Activated gamma-delta T cell (primary cell): ENCODE measurements at regions not wholly inside any gene's neighbourhood (a gene's known extent, or its start where the extent isn't known, plus 50 kb on each side); places are given as distances from the start of the nearest gene placed in this dataset.
"Not testable (repeated sequence)": the region's sequence is repeated elsewhere in the genome, so short reads cannot be mapped to it uniquely, and the experiment has no call there.

Experiments
- DNase-seq: peaks from one replicate; lab custom pipeline; 2025; lab: John Stamatoyannopoulos, UW

GRCh38 chr2:117519721-117520120 lies 294.8 kb upstream of the DDX18 start:
- DNase-seq, result no peak

- DNase-seq, result no peak
These were observed 291.2 kb upstream of the DDX18 start for GRCh38 chr2:117523267-117523666.

GRCh38 chr2:117523711-117524238 lies 290.7 kb upstream of the DDX18 start:
- no peak for DNase-seq

GRCh38 chr2:117536139-117536538 lies 278.4 kb upstream of the DDX18 start:
- no peak for DNase-seq

GRCh38 chr2:117537032-117537431 lies 277.5 kb upstream of the DDX18 start:
- no peak for DNase-seq

GRCh38 chr2:117551858-117552257 lies 262.6 kb upstream of the DDX18 start:
- no peak for DNase-seq

GRCh38 chr2:117553448-117553847 lies 261.0 kb upstream of the DDX18 start:
- no peak for DNase-seq

- DNase-seq, result no peak
These were observed 258.5 kb upstream of the DDX18 start for GRCh38 chr2:117555965-117556364.

GRCh38 chr2:117557626-117558025 lies 256.9 kb upstream of the DDX18 start:
- DNase-seq, result no peak

- DNase-seq, result no peak
These were observed 251.8 kb upstream of the DDX18 start for GRCh38 chr2:117562654-117563053.

- DNase-seq, result no peak
These were observed 242.7 kb upstream of the DDX18 start for GRCh38 chr2:117571590-117572349.

- no peak for DNase-seq
These were observed 227.2 kb upstream of the DDX18 start for GRCh38 chr2:117587310-117587709.

- DNase-seq, result no peak
These were observed 211.4 kb upstream of the DDX18 start for GRCh38 chr2:117603060-117603459.

GRCh38 chr2:117603567-117603966 lies 210.9 kb upstream of the DDX18 start:
- no peak for DNase-seq

- DNase-seq, result no peak
These were observed 207.3 kb upstream of the DDX18 start for GRCh38 chr2:117607202-117607601.

- no peak for DNase-seq
These were observed 201.4 kb upstream of the DDX18 start for GRCh38 chr2:117613101-117613500.

GRCh38 chr2:117614296-117614695 lies 200.2 kb upstream of the DDX18 start:
- DNase-seq, result no peak

GRCh38 chr2:117614823-117615534 lies 199.5 kb upstream of the DDX18 start:
- DNase-seq, result no peak

GRCh38 chr2:117618607-117619006 lies 195.9 kb upstream of the DDX18 start:
- DNase-seq, result no peak

GRCh38 chr2:117621326-117621725 lies 193.2 kb upstream of the DDX18 start:
- no peak for DNase-seq

GRCh38 chr2:117623175-117623574 lies 191.3 kb upstream of the DDX18 start:
- DNase-seq, result not testable (repeated sequence)

GRCh38 chr2:117631152-117631945 lies 183.1 kb upstream of the DDX18 start:
- no peak for DNase-seq
